ENCODE measurements at regions not wholly inside any gene's neighbourhood (a gene's known extent, or its start where the extent isn't known, plus 50 kb on each side); places are given as distances from the start of the nearest gene placed in this dataset.

GRCh38 chr10:10438335-10439100 is 579.2 kb upstream of the CELF2 start:
- Histone ChIP-seq H3K4me1 (ENCODE audit: insufficient read depth, low read length) (no peaks in the 10 kb centered on the region), H3K4me3 (ENCODE audit: low read length) (no peak overlapping the region), H3K27me3 (ENCODE audit: control insufficient read depth in 1 of 2, insufficient read depth in 2 of 2, low read length in 2 of 2) (no peaks in the 10 kb centered on the region), H3K9me3 (ENCODE audit: control insufficient read depth in 1 of 2, insufficient read depth in 1 of 2, low read length in 2 of 2) (no peaks in the 10 kb centered on the region), H3K36me3 (ENCODE audit: insufficient read depth, low read length) (no peaks in the 10 kb centered on the region), H3K27ac (ENCODE audit: low read depth in 1 of 2, low read length in 2 of 2) (no peak overlapping the region)
- Mint-ChIP-seq H3K4me1 (ENCODE audit: low read depth) (no peaks in the 10 kb centered on the region), H3K9me3 (peaks cover 4% of the 10 kb centered on the region), H3K27me3 (peaks cover 25% of the 10 kb centered on the region), H3K36me3 (ENCODE audit: low read depth) (no peaks in the 10 kb centered on the region), H3K4me3 (no peak overlapping the region), H3K27ac (no peak overlapping the region)
- DNase-seq = no peak
- ChIA-PET CTCF (no interaction called here), POLR2A (no interaction called here)
- TF ChIP-seq, protein P1, sequence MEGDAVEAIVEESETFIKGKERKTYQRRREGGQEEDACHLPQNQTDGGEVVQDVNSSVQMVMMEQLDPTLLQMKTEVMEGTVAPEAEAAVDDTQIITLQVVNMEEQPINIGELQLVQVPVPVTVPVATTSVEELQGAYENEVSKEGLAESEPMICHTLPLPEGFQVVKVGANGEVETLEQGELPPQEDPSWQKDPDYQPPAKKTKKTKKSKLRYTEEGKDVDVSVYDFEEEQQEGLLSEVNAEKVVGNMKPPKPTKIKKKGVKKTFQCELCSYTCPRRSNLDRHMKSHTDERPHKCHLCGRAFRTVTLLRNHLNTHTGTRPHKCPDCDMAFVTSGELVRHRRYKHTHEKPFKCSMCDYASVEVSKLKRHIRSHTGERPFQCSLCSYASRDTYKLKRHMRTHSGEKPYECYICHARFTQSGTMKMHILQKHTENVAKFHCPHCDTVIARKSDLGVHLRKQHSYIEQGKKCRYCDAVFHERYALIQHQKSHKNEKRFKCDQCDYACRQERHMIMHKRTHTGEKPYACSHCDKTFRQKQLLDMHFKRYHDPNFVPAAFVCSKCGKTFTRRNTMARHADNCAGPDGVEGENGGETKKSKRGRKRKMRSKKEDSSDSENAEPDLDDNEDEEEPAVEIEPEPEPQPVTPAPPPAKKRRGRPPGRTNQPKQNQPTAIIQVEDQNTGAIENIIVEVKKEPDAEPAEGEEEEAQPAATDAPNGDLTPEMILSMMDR (IDR thresholded peaks at IDR 0.05) = no peak
- no peak for ATAC-seq (ENCODE audit: poor library complexity)
- intact Hi-C loops (cut with DNase I, micrococcal nuclease) = no loop called here

- H3K4me3 Mint-ChIP-seq = no peak overlapping the region
- Histone ChIP-seq H3K4me3 (ENCODE audit: low read length) (no peak overlapping the region), H3K4me1 (ENCODE audit: insufficient read depth, low read length) (no peaks in the 10 kb centered on the region), H3K27me3 (ENCODE audit: control insufficient read depth in 1 of 2, insufficient read depth in 2 of 2, low read length in 2 of 2) (no peaks in the 10 kb centered on the region), H3K27ac (ENCODE audit: low read depth in 1 of 2, low read length in 2 of 2) (no peak overlapping the region), H3K36me3 (ENCODE audit: insufficient read depth, low read length) (no peaks in the 10 kb centered on the region), H3K9me3 (ENCODE audit: control insufficient read depth in 1 of 2, insufficient read depth in 1 of 2, low read length in 2 of 2) (peaks cover 0 to 9% of the 10 kb centered on the region in 2 experiments)
- POLR2A ChIA-PET = no interaction called here
- TF ChIP-seq, protein P1 (IDR thresholded peaks at IDR 0.05) = no peak
- H3K27ac Mint-ChIP-seq = no peak overlapping the region
- intact Hi-C loops (cut with DNase I, micrococcal nuclease) = no loop called here
- peaks cover 2% of the 10 kb centered on the region for H3K9me3 Mint-ChIP-seq
- DNase-seq (no peak), ATAC-seq (ENCODE audit: poor library complexity) (no peak)
- CTCF ChIA-PET = no interaction called here
- peaks cover 22% of the 10 kb centered on the region for H3K27me3 Mint-ChIP-seq
- H3K36me3 Mint-ChIP-seq (ENCODE audit: low read depth) = no peaks in the 10 kb centered on the region
- no peaks in the 10 kb centered on the region for H3K4me1 Mint-ChIP-seq (ENCODE audit: low read depth)
Observed at GRCh38 chr10:10456856-10457255, 560.8 kb upstream of the CELF2 start.

DNA sequence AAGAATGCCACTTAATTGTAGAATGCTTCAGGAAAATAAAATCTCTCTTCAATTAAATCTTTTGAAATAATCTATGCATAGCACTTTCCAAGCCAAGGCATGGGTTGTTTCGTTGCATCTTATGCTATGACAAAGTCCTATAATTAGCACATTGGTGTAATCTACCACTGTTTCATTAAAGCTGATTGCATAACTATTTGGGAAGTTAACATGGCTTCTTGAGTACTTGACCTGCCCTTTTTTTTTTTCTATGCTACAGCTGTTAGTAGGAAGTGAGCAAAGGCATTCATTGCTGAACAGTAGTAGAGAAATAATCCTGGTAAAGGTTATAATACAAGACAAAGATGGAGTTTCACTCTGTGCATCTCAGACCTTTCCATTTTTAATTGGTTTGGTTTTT is 557.2 kb upstream of the CELF2 start:
- ChIA-PET CTCF (no interaction called here), POLR2A (no interaction called here)
- Histone ChIP-seq H3K4me1 (ENCODE audit: insufficient read depth, low read length) (no peaks in the 10 kb centered on the region), H3K36me3 (ENCODE audit: insufficient read depth, low read length) (no peaks in the 10 kb centered on the region), H3K9me3 (ENCODE audit: control insufficient read depth in 1 of 2, insufficient read depth in 1 of 2, low read length in 2 of 2) (no peaks in the 10 kb centered on the region), H3K27ac (ENCODE audit: low read depth in 1 of 2, low read length in 2 of 2) (no peak overlapping the region), H3K4me3 (ENCODE audit: low read length) (no peak overlapping the region), H3K27me3 (ENCODE audit: control insufficient read depth in 1 of 2, insufficient read depth in 2 of 2, low read length in 2 of 2) (no peaks in the 10 kb centered on the region)
- ATAC-seq (ENCODE audit: poor library complexity) (no peak), DNase-seq (no peak)
- no peaks in the 10 kb centered on the region for H3K9me3 Mint-ChIP-seq
- TF ChIP-seq, protein P1 (IDR thresholded peaks at IDR 0.05) = no peak
- H3K36me3 Mint-ChIP-seq (ENCODE audit: low read depth) = no peaks in the 10 kb centered on the region
- H3K4me1 Mint-ChIP-seq (ENCODE audit: low read depth) = no peaks in the 10 kb centered on the region
- intact Hi-C loops (cut with DNase I, micrococcal nuclease) = no loop called here
- no peak overlapping the region for H3K27ac Mint-ChIP-seq
- H3K4me3 Mint-ChIP-seq = no peak overlapping the region
- H3K27me3 Mint-ChIP-seq = peaks cover 27% of the 10 kb centered on the region

All from CD4-positive, alpha-beta T cell (primary cell).